Gastrocnemius medialis (tissue), 4 donors: ENCODE measurements at regions not wholly inside any gene's neighbourhood (a gene's known extent, or its start where the extent isn't known, plus 50 kb on each side); places are given as distances from the start of the nearest gene placed in this dataset.

Experiments
- ATAC-seq, 2 donors: fragments of 150-250 bp; one replicate each; pipeline ENCODE4 v1.9.1; 2016
- DNase-seq, 2 donors: peaks; one replicate each; pipeline ENCODE4 v3.0.0-alpha.2; 2019
- H3K27ac ChIP-seq, 4 donors: fragments of 200-600 bp; sonication (generic); 1 replicate in 1 of 4; 2 replicates in 3 of 4; pipeline ENCODE4 v1.5.1; 2016 to 2018; ENCODE audit warnings: mild to moderate bottlenecking in 2 of 4, moderate library complexity in 1 of 4
- H3K27me3 ChIP-seq, 3 donors: fragments of 200-600 bp; sonication (generic) in 2 of 3; 1 replicate in 1 of 3; 2 replicates in 2 of 3; pipeline versions ENCODE4 v1.5.1 to v1.6.0; 2016 to 2019; ENCODE audit warnings: mild to moderate bottlenecking in 1 of 3, moderate library complexity in 1 of 3
- H3K36me3 ChIP-seq, 2 donors: fragments of 200-600 bp; sonication (generic) in 1 of 2; one replicate each; pipeline ENCODE4 v1.5.1; 2017 to 2018
- H3K4me1 ChIP-seq, 2 donors: fragments of 200-600 bp; sonication (generic) in 1 of 2; one replicate each; pipeline ENCODE4 v1.5.1; 2016 to 2017; ENCODE audit warnings: mild to moderate bottlenecking in 2 of 2
- H3K4me3 ChIP-seq, 4 donors: fragments of 200-600 bp; sonication (generic) in 3 of 4; 1 replicate in 1 of 4; 2 replicates in 3 of 4; pipeline ENCODE4 v1.5.1; 2016 to 2019; ENCODE audit warnings: mild to moderate bottlenecking in 2 of 4
- H3K9me3 ChIP-seq, 3 donors: fragments of 200-600 bp; sonication (generic) in 2 of 3; 1 replicate in 1 of 3; 2 replicates in 2 of 3; pipeline ENCODE4 v1.5.1; 2016 to 2019
- POLR2A ChIP-seq, 2 donors: fragments of 450-650 bp; IDR thresholded peaks; one replicate each; pipeline ENCODE4 v1.6.1; 2017; ENCODE audit warnings: antibody characterized with exemption in 2 of 2, mild to moderate bottlenecking in 2 of 2, moderate library complexity in 2 of 2
- in situ Hi-C, 4 donors: fragments of 200-750 bp; cut with MboI; loops; one replicate each; pipeline versions ENCODE4 v1.15.0 to v1.8.0; 2017; ENCODE audit warnings: low sequenced_read_pairs in 4 of 4
- intact Hi-C: fragments of 100-400 bp; cut with DNase I; formaldehyde crosslinking; loops from one replicate; pipeline ENCODE4 v1.15.1; 2023; ENCODE audit warnings: low total_unique reads
- TF ChIP-seq, protein P1 (sequence below), 5 experiments: fragments of 450-650 bp in 3 of 5; fragments of 200-600 bp in 2 of 5; sonication (generic) in 2 of 5; IDR thresholded peaks in 4 of 5; conservative IDR thresholded peaks in 1 of 5; 1 replicate in 4 of 5; 2 replicates in 1 of 5; pipeline ENCODE4 v1.5.1; 2016 to 2019; ENCODE audit warnings: antibody characterized with exemption in 5 of 5, mild to moderate bottlenecking in 3 of 5, moderate library complexity in 3 of 5

- Histone ChIP-seq H3K36me3 (no peaks in the 10 kb centered on the region), H3K4me3 (no peak overlapping the region), H3K4me1 (no peaks in the 10 kb centered on the region), H3K9me3 (no peaks in the 10 kb centered on the region), H3K27ac (no peak overlapping the region), H3K27me3 (no peaks in the 10 kb centered on the region)
- in situ Hi-C loops: loop anchor here in 2 of 4 donors (10.0 to 25.0 kb wide), 2 partner anchors 176 to 399 kb away; no protein-coding TSS in a partner anchor
- no peak for TF ChIP-seq POLR2A (IDR thresholded peaks at IDR 0.05)
- TF ChIP-seq, protein P1, sequence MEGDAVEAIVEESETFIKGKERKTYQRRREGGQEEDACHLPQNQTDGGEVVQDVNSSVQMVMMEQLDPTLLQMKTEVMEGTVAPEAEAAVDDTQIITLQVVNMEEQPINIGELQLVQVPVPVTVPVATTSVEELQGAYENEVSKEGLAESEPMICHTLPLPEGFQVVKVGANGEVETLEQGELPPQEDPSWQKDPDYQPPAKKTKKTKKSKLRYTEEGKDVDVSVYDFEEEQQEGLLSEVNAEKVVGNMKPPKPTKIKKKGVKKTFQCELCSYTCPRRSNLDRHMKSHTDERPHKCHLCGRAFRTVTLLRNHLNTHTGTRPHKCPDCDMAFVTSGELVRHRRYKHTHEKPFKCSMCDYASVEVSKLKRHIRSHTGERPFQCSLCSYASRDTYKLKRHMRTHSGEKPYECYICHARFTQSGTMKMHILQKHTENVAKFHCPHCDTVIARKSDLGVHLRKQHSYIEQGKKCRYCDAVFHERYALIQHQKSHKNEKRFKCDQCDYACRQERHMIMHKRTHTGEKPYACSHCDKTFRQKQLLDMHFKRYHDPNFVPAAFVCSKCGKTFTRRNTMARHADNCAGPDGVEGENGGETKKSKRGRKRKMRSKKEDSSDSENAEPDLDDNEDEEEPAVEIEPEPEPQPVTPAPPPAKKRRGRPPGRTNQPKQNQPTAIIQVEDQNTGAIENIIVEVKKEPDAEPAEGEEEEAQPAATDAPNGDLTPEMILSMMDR (IDR thresholded peaks at IDR 0.05 in 4 of 5, conservative IDR thresholded peaks at IDR 0.05 in 1 of 5): no peak
- intact Hi-C loops: no loop called here
- ATAC-seq: no peak
- DNase-seq: no peak
Measured at GRCh38 chr9:124135813-124136365, 121.9 kb upstream of the NEK6 start.

DNA sequence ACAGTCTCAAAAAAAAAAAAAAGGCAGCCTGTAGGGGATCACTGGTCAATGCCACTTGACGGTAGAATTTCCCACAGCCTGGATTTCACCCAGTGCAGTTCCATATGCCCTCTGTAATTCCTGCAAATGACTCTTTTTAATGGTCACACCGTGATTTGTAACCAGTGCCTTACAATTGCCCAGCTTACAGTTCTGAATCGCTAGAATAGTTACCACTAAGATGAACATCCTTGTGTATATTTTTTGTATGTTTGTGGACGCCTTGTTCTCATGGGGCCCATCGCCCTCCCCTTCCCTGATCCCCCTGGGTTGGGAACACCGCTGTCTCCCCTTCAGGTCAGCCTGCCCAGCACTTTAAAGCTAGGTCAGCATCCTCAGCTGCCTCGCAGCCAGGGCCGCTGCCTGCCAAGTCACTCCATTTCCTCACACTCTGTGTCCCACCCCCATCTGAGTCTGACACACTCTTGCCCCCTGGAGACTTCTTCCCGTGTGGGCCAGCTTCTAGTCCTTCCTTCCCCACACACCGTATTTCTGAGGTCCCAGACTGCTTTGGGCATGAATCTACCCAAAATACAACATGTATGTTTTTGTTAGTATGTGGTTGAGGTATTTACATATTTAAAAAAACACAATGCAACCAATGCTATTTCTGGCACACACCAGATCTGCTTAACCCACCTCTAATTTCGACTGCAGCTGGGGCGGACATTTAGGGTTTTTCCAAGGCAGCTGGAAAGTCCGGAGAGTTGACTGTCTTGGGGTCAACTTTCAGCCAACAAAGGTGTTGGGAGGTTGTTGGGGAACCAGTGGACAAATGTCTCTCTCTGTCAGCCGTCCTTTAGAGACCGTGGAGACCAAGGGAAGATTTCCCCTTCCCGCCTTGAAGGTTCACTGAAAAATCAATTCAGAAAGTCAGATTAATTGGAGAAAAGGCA is 120.5 kb upstream of the NEK6 start:
- ATAC-seq (no peak), DNase-seq (peak in 1 of 2 donors; percentile 46)
- Histone ChIP-seq H3K27me3 (no peaks in the 10 kb centered on the region), H3K36me3 (no peaks in the 10 kb centered on the region), H3K4me3 (no peak overlapping the region), H3K27ac (no peak overlapping the region), H3K4me1 (no peaks in the 10 kb centered on the region), H3K9me3 (no peaks in the 10 kb centered on the region)
- in situ Hi-C loops (loop anchor here in 2 of 4 donors (10.0 to 25.0 kb wide), 2 partner anchors 175 to 398 kb away; no protein-coding TSS in a partner anchor), intact Hi-C loops (no loop called here)
- TF ChIP-seq POLR2A (IDR thresholded peaks at IDR 0.05): no peak
- TF ChIP-seq, protein P1 (IDR thresholded peaks at IDR 0.05 in 4 of 5, conservative IDR thresholded peaks at IDR 0.05 in 1 of 5): no peak

- H3K27me3 ChIP-seq: no peaks in the 10 kb centered on the region
- intact Hi-C loops (no loop called here), in situ Hi-C loops (loop anchor here in 2 of 4 donors (10.0 to 25.0 kb wide), 2 partner anchors 174 to 397 kb away; no protein-coding TSS in a partner anchor)
- H3K36me3 ChIP-seq: no peaks in the 10 kb centered on the region
- TF ChIP-seq, protein P1 (IDR thresholded peaks at IDR 0.05 in 4 of 5, conservative IDR thresholded peaks at IDR 0.05 in 1 of 5): no peak
- TF ChIP-seq POLR2A (IDR thresholded peaks at IDR 0.05): no peak
- no peak overlapping the region for H3K27ac ChIP-seq
- no peak for ATAC-seq
- H3K4me3 ChIP-seq: no peak overlapping the region
- no peak for DNase-seq
- H3K4me1 ChIP-seq: no peaks in the 10 kb centered on the region
- H3K9me3 ChIP-seq: no peaks in the 10 kb centered on the region
Measured at GRCh38 chr9:124137944-124138335, 119.8 kb upstream of the NEK6 start.

- TF ChIP-seq, protein P1 (IDR thresholded peaks at IDR 0.05 in 4 of 5, conservative IDR thresholded peaks at IDR 0.05 in 1 of 5): no peak
- no peak for TF ChIP-seq POLR2A (IDR thresholded peaks at IDR 0.05)
- no peak overlapping the region for H3K4me3 ChIP-seq
- DNase-seq: peak in 1 of 2 donors; percentile 38
- H3K4me1 ChIP-seq: no peaks in the 10 kb centered on the region
- H3K36me3 ChIP-seq: no peaks in the 10 kb centered on the region
- intact Hi-C loops (no loop called here), in situ Hi-C loops (loop anchor here in 2 of 4 donors (10.0 to 25.0 kb wide), 2 partner anchors 173 to 396 kb away; no protein-coding TSS in a partner anchor)
- H3K9me3 ChIP-seq: no peaks in the 10 kb centered on the region
- peak; percentile 39 to 56 for ATAC-seq
- no peak overlapping the region for H3K27ac ChIP-seq
- H3K27me3 ChIP-seq: no peaks in the 10 kb centered on the region
Measured at GRCh38 chr9:124139001-124139400, 118.7 kb upstream of the NEK6 start.
